Activated CD8-positive, alpha-beta memory T cell treated with anti-CD3 and anti-CD28 coated beads for 36 hours (primary cell): ENCODE measurements at regions not wholly inside any gene's neighbourhood (a gene's known extent, or its start where the extent isn't known, plus 50 kb on each side); places are given as distances from the start of the nearest gene placed in this dataset.

ENCODE experiments used
- CTCF ChIA-PET: fragments of 350-600 bp; sonication (Branson Sonifier 250); formaldehyde crosslinking; loops from one replicate; lab custom pipeline; 2021; ENCODE audit warnings: antibody characterized with exemption; lab: Charles Lee
- POLR2A ChIA-PET: fragments of 350-600 bp; sonication (Branson Sonifier 250); formaldehyde crosslinking; loops from one replicate; lab custom pipeline; 2021; ENCODE audit warnings: antibody characterized with exemption; lab: Charles Lee

DNA sequence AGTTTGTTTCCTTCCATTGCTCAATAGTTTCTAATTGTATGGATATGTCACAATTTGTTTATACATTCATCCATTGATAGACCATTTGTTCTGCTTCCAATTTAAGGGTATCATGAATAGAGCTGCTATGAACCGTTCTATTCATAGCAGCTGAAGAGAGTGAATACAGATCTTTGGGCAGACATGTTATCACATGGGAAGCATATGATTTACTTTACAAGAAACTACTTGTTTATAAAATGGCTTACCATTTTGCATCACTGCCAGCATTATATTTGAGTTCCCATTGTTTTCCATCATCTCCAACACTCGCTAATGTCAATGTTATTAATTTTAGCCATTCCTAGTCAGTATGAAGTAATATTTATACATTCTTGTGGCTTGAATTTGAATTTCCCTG lies 549.0 kb downstream of the MAT2B start:
- CTCF ChIA-PET, result no interaction called here
- POLR2A ChIA-PET, result no interaction called here

DNA sequence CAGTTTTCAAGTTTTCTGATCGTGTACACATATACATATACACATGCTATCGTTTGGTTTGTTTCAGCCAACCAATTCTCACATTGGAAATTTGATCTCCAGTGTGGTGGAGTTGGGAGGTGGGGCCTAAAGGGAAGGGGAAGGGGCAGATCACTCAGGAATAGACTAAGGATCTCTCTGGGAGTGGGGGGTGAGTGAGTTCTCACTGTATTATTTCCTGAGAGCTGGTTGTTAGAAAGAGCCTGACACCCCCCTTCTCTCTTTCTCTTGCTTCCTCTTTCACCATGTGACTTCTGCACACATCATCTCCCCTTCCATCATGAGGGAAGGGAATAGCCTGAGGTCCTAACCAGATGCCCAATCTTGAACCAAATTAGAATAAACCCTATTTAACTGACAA lies 551.7 kb downstream of the MAT2B start:
- POLR2A ChIA-PET, result no interaction called here
- CTCF ChIA-PET, result no interaction called here

DNA sequence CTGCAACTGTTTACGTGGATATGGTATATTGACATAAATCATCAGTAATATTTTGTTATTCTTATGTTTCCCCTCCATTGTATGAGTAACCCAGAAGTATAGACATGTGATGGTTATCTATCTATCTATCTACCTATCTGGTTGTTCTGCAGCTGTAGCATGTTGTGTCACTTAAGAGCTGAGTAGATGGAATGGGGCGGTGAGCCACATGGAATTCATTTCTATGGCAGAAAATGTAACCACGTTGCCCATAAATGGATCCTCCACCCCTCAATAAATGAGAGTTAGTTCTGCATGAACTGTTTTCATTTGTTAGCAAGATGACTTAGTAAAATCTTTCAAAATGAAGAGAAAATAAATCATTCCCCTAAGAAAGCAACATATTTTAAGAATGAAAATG lies 553.2 kb downstream of the MAT2B start:
- CTCF ChIA-PET, result no interaction called here

DNA sequence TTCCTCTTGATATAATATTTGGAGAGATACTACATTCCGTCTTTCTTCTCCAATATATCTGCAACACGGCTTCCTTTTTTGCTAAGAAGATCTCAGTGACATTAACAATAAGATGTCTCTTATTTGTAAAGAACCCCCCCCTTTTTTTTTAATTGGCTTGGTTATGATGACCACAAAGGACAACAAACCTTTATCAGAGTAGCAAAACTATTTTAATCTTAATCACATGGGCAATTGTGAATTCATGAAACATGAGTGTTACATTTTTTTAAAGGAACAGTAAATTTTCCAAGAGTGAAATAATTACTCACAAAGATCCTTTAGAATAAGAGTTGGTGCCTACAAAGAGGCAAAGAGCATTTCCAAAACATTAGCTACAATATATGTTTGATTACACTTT lies 554.1 kb downstream of the MAT2B start:
- POLR2A ChIA-PET, result no interaction called here
- CTCF ChIA-PET, result no interaction called here

More for the DNA sequence above, 553.2 kb downstream of the MAT2B start:
- POLR2A ChIA-PET, result no interaction called here

DNA sequence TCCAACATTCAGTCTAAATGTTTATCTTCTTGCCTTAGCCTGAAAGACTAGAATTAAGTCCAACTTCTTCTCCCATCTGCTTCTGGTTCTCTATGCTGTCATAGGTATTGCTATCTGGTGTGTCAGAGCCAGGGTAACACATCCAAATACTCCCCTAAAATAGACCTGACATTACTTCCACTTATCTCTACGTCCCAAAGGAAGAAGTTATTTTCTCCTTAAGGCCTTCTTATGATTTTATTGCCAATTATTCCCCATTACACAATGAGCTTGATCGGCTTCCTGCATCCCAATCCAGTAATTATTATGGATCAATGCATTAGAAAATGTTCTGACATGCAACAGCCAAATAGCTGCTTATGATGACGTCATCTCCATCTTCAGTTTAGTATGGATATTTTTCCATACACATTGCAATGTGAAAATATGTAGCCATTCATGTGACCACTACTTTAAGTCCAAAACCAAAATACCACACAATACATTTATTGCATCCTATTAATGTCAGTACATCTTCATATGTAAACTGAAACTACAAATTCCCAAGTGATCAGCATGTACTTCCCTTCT lies 555.5 kb downstream of the MAT2B start:
- ChIA-PET POLR2A (no interaction called here), CTCF (no interaction called here)

DNA sequence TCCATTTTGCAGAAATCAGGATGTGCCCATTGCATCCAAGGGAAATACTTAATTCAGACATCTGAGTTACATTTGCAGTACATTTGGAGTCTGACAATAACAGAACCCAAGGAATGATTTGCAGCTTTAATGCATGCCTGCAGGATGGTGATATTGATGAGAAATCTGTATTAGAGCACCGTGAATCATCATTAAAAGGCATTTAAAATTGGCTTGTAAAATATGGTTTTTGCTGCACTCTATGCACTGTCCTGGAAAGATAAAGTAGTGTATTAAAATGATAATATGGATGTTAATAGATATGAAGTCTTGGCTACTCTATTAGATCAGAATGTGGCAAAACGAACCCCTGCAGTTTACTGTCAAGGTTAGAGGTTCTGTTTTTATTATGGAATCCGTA lies 556.9 kb downstream of the MAT2B start:
- CTCF ChIA-PET, result no interaction called here
- POLR2A ChIA-PET, result no interaction called here

DNA sequence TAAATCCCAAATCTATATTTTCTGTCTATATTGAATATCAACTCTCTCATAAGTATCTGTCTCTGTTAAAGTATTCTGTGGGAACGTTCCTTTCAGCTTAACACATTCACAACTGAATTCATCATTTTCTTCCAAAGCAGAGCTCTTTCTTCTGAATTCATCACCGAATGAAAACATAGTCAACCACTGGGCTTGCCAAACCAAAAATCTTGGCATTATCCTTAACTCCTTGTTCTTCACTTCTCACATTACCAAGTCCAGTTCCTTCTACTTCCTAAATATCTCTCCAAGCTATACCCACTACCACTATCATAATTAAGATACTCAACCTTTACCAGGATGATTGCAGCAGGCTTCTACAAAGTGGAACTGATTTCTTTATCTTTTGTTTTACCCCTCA lies 559.8 kb downstream of the MAT2B start:
- CTCF ChIA-PET, result no interaction called here
- POLR2A ChIA-PET, result no interaction called here

DNA sequence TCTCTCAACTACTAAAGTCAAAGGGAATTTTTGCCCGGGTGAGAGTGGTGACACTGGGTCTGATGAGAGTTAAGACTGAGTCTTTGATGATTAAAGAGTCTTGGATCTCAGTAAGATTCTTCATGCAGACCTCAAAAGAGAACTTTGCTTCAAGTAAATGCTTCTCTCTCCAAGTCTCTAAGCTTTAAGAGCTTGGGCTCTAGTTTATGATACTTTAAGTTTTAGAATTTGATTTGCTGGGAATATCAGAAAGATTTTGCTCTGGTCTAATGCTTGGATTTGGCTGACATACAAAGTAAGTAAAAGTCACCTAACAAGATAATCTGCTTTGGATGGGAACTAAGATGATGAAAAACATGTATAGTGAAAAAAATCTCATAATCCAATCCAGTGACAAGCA lies 566.3 kb downstream of the MAT2B start:
- CTCF ChIA-PET, result no interaction called here
- POLR2A ChIA-PET, result no interaction called here

DNA sequence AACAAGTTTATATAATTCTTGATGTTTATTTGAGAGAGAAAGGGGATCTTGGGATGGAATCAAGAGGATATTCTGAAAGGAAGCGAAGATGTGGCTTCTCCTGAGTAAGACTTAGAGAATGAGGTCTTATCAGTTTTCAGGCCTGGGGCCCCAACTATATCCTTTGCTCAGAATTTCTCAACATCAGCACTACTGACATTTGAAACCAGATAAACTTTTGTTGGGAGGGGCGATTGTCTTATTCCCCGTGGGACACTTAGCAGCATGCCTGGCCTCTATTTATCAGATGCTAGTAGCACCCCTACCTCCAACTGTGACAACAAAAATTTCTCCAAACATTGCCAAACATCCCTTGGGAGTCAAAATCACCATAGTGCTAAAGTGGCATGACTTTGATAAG lies 567.7 kb downstream of the MAT2B start:
- CTCF ChIA-PET, result no interaction called here
- POLR2A ChIA-PET, result no interaction called here

DNA sequence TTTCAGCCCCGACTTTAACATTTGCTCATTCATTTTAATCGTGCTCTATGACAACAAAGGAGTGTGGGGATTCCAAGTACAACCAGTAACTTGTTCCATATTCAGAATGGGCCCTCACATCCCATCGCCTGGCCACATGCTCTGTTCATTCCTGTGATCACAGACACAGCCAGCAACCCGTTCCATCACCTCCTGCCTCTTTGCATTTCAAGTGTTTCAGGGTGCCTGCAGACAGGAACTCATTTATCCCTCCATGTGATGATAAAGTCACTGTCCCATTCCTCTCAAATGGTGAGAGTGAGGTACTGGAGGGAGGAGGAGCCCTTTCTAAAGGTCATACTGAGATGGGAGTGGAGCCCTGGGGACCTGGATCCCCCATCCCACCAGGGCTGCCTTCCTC lies 571.1 kb downstream of the MAT2B start:
- CTCF ChIA-PET, result no interaction called here

DNA sequence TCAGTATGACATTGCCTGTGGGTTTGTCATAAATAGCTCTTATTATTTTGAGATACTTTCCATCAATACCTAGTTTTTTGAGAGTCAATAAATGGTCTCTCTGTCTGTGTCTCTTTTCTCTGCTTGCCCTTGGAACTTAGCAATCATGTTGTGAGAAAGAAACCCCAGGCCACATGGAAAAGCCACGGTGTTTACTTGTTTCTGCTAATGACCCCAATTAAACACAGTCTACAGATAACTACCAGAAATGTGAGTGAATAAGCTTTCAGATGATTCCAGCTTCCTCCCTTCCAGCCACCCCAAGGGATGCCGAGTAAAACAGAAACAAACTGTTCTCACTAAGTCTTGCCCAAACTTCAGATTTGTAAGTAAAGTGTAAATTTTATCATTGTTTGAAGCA lies 584.9 kb downstream of the MAT2B start:
- ChIA-PET POLR2A (no interaction called here), CTCF (no interaction called here)

More for the DNA sequence above, 571.1 kb downstream of the MAT2B start:
- POLR2A ChIA-PET, result no interaction called here

DNA sequence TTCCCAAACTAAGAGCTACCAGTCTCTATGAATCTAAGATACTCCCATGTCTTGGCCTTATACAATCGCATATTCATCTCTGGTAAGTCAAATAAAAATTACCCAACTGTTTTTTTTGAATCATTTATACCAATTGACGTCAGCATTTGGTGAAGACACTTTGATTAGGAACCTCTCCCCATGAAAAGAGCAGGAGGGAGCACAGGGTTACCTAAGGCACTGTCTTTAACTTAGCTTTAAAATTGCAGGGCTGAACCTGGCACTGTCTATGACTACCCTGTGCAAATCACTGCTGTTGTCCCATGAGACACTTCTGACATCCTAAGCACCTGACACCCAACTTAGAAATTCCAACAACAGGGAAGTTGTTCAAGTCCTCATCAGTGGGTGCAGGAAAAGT lies 586.4 kb downstream of the MAT2B start:
- ChIA-PET POLR2A (no interaction called here), CTCF (no interaction called here)

DNA sequence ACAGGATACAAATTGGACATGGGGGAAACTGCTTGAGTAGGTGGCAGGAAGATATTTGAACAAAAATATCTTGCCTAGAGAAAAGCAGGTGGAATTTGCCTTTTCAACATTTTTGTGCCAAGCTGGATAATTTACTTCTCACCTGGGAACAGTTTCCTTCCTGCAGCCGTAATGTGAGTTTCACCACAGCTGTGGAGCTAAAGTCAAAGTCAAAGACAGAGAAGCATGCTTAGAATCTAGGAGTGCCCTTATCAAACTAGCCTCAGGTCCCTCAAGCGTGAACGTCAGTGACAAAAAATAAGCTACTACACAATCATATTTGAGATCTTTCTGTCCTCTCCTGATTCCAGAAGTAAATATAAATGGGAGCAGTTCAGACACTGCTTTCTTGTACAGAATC lies 588.9 kb downstream of the MAT2B start:
- ChIA-PET CTCF (no interaction called here), POLR2A (no interaction called here)

DNA sequence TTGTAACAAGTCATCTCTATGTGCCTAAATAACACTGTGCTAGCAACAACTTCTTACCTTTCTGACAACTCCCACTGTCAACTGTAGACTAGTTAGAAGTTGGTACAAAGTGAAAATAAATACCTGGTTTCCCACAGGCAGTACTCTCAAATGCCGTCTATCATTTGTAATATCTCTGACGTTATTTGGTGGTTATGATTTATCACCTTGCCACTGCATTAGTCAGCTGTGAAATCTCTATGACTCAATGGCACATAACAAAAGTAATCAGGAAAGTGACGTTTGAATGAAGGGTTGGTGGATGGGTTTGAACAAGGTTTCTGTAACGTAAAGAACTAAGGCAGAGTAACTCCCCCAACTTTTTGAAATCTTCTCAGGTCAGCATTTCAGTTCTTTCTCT lies 592.3 kb downstream of the MAT2B start:
- ChIA-PET POLR2A (no interaction called here), CTCF (no interaction called here)

DNA sequence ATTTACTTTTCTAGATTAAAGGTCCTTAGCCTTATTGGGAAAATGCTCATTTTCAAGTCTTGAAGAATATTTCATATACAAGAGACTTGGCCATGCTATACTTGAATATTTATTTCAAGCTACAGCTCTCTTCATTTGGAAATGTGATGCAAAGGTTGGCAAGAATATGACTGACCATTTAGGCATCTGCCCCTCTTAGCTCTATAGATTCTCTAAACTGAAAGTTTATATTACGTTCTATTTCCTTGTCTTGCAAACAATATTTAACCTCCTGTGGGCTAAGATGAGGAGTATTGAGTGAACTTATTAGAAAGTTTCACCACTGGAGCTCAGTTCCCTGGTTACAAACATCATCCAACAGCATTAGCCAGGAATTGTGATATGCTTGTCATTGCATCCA lies 593.1 kb downstream of the MAT2B start:
- POLR2A ChIA-PET, result no interaction called here

DNA sequence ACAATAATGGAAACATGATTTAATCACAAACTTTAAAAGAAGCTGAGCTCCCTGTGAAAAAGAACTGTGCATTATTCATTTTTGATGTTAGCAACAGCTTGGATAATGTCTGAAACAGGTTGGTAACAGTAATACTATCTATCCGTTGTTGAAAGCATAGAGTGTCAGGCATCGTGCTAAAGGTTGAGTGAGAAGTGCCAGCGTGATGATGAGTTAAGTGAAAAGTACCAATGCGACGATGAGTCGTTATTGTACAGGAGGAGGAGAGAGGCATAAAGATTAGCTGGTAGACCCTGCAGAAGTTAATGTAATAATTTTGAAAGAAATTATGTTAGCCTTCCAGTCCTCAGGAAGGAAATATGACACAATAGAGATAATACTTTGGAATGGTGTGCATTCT lies 593.6 kb downstream of the MAT2B start:
- ChIA-PET POLR2A (no interaction called here), CTCF (no interaction called here)

More for the DNA sequence above, 593.1 kb downstream of the MAT2B start:
- CTCF ChIA-PET, result no interaction called here

DNA sequence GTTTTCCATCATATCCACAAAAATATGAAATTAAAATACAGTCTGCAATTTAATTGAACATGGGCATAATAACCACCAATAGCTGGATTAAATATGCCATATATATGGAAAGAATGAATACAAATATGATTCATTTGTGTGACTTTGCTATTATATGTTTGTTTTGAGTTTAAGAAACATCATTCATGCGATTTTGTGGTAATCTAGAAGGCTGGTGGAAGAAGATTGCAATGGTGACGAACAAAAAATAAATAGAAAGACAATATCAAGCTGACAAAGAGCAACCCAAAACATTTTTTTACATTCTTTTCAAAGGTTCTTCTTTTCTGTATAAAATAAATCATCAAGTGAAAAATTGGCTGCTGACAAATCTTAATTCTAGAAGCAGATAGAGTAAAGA lies 610.0 kb downstream of the MAT2B start:
- ChIA-PET POLR2A (no interaction called here), CTCF (no interaction called here)

DNA sequence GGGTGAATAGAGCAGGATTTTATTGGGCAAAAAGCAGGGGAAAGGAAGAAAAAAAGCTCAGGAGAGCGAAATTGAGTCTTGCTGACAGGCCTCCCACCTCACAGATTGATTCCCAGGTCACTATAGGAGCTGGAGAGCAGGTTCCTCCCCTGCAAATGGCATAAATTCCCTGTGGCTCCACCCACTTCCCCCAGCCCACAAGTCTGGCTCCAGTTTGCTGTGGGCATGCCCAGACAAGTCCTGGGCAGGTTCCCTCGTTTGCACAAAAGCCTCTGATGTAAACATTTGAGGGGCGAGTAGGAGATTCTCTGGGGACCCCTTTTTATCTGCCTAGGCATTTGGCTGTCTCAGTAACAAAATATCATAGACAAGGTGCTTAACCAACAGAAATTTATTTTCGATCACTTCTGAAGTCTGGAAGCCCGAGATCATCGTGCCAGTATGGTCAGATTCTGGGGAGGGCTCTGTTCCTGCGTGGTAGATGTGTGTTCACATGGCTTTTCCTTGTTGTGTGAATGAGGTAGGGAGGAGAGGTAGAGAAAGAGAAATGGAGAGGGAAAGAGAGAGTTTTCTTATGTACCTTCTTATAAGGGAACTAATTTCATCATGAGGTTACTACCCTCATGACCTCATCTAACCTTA lies 614.5 kb downstream of the MAT2B start:
- ChIA-PET CTCF (no interaction called here), POLR2A (no interaction called here)

DNA sequence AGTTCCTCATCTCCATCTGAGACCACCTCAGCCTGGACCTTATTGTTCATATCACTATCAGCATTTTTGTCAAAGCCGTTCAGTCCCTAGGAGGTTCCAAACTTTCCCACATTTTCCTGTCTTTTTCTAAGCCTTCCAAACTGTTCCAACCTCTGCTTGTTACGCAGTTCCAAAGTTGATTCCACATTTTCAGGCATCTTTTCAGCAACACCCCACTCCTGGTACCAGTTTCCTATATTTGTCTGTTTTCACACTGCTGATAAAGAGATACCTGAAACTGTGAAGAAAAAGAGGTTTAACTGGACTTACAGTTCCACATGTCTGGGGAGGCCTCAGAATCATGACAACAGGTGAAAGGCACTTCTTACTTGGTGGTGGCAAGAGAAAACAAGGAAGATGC lies 622.1 kb downstream of the MAT2B start:
- POLR2A ChIA-PET, result no interaction called here
- CTCF ChIA-PET, result no interaction called here

DNA sequence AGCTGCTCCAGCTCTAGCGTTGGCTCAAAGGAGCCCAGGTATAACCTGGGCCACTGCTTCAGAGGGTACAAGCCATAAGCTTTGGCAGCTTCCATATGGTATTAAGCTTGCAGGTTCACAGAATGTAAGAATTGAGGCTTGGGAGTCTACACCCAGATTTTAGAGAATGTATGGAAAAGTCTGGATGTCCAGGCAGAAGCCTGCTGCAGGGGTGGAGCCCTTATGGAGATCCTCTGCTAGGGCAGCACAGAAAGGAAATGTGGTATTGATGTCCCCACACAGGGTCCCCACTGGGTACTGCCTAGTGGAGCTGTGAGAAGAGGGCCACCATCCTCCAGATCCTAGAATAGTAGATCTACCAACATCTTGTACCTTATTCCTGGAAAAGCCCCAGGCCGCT lies 626.9 kb downstream of the MAT2B start:
- POLR2A ChIA-PET, result no interaction called here

DNA sequence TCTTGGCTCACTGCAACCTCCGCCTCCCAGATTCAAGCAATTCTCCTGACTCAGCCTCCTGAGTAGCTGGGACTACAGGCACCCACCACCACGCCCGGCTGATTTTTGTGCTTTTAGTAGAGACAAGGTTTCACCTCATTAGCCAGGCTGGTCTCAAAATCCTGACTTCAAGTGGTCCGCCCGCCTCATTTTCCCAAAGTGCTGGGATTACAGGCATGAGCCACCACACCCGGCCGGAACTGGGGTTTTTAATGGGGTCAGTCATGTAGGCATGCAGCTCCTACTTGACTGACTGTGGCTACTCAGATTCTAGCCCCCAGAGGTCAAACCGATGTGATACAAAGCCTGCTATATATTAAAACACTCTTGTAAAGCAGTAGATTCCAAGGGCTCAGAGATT lies 631.7 kb downstream of the MAT2B start:
- POLR2A ChIA-PET, result no interaction called here
- CTCF ChIA-PET, result no interaction called here

More for the DNA sequence above, 626.9 kb downstream of the MAT2B start:
- CTCF ChIA-PET, result no interaction called here

DNA sequence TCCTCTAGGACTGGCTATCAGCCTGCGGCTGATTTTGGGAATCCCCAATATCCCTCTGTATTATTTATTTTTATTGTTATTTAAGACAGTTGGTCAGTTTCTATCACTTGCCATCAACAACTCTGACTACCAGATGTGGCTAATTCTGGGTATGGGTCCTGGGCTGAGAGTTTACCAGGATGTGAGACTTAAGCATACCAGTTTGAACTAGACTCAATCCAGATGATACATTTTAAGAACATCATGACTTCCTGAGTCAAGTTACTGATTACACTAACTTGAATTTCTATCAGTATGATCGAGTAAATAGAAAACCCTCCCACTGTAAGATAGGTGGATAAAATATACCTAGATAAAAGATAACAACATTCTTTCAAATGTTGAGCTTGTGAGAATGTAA lies 634.0 kb downstream of the MAT2B start:
- CTCF ChIA-PET, result no interaction called here
- POLR2A ChIA-PET, result no interaction called here
